GM23338 (cell line): ENCODE measurements at regions not wholly inside any gene's neighbourhood (a gene's known extent, or its start where the extent isn't known, plus 50 kb on each side); places are given as distances from the start of the nearest gene placed in this dataset.

Experiments used
- CTCF ChIP-seq, 2 experiments: fragments of 200-600 bp in 1 of 2; sonication (generic) in 1 of 2; conservative IDR thresholded peaks; 2 replicates each; pipeline versions ENCODE4 v1.5.1 to v1.6.1; 2016 to 2017; ENCODE audit warnings: antibody characterized with exemption in 2 of 2, low read depth in 2 of 2, mild to moderate bottlenecking in 2 of 2, moderate library complexity in 1 of 2
- POLR2AphosphoS5 ChIP-seq: IDR thresholded peaks from 2 replicates; pipeline ENCODE4 v1.6.1; 2016; ENCODE audit warnings: antibody characterized with exemption, low read depth
- ZNF114 ChIP-seq: fragments of 250-450 bp; sonication (Bioruptor Pico); IDR thresholded peaks from 2 replicates; pipeline ENCODE4 v1.5.0; 2020; ENCODE audit warnings: mild to moderate bottlenecking, moderate library complexity

DNA sequence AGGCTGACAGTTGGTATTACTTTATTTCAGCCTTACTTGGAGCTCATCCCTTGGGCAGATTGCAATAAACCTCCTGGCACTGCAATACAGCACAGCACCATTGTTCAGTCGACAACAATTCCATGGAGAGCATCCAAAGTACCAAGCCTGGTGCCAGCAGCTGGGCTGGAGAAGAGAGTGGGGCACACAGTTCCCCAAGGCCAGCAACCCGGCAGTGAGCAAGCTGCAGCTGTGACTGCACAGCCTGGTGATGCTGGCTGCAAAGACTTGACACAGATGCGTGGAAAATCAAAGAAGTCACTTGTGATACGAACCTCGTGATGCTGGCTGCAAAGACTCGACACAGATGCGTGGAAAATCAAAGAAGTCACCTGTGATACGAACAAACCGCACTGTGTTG is 125.4 kb downstream of the ATPSCKMT start:
- TF ChIP-seq CTCF (conservative IDR thresholded peaks at IDR 0.05; ENCODE audit: low read depth in 2 of 2), result no peak
- no peak for TF ChIP-seq POLR2AphosphoS5
- TF ChIP-seq ZNF114 (CRISPR knock-in tag), result no peak
